H9 (cell line): ENCODE measurements at regions not wholly inside any gene's neighbourhood (a gene's known extent, or its start where the extent isn't known, plus 50 kb on each side); places are given as distances from the start of the nearest gene placed in this dataset.

Source experiments
- DNase-seq: peaks from one replicate; pipeline ENCODE4 v3.0.0-alpha.2; 2017
- H2AFZ ChIP-seq: one replicate; pipeline ENCODE4 v1.6.1; 2013; ENCODE audit warnings: mild to moderate bottlenecking, low read length, control low read depth, moderate library complexity
- H2AK5ac ChIP-seq: 2 replicates; pipeline ENCODE4 v1.6.1; 2013; ENCODE audit warnings: low read length, control low read depth, mixed read lengths; ENCODE audit not compliant: insufficient read length
- H2BK120ac ChIP-seq: one replicate; pipeline ENCODE4 v1.6.1; 2013; ENCODE audit warnings: low read depth, mild to moderate bottlenecking, low read length, control low read depth, inconsistent platforms; ENCODE audit not compliant: poor library complexity, severe bottlenecking
- H2BK12ac ChIP-seq: 2 replicates; pipeline ENCODE4 v1.6.1; 2013; ENCODE audit warnings: low read length, control low read depth, mixed read lengths, low read depth; ENCODE audit not compliant: insufficient read length
- H2BK15ac ChIP-seq: 2 replicates; pipeline ENCODE4 v1.6.1; 2013; ENCODE audit warnings: low read depth, low read length, control low read depth
- H2BK20ac ChIP-seq: one replicate; pipeline ENCODE4 v1.6.1; 2013; ENCODE audit warnings: low read depth, mild to moderate bottlenecking, low read length, control low read depth, inconsistent platforms; ENCODE audit not compliant: poor library complexity, severe bottlenecking
- H2BK5ac ChIP-seq: 2 replicates; pipeline ENCODE4 v1.6.1; 2013; ENCODE audit warnings: low read length, control low read depth, mixed read lengths; ENCODE audit not compliant: insufficient read length
- H3K14ac ChIP-seq: 2 replicates; pipeline ENCODE4 v1.6.1; 2013; ENCODE audit warnings: low read length, control low read depth; ENCODE audit not compliant: insufficient read depth
- H3K18ac ChIP-seq: 2 replicates; pipeline ENCODE4 v1.6.1; 2013; ENCODE audit warnings: low read depth, mild to moderate bottlenecking, mixed read lengths, low read length, control low read depth; ENCODE audit not compliant: insufficient read length
- H3K23ac ChIP-seq: 2 replicates; pipeline ENCODE4 v1.6.1; 2013; ENCODE audit warnings: low read length, control low read depth, mixed read lengths, low read depth; ENCODE audit not compliant: insufficient read length
- H3K23me2 ChIP-seq: 2 replicates; pipeline ENCODE4 v1.6.1; 2013; ENCODE audit warnings: low read depth, mild to moderate bottlenecking, mixed read lengths, low read length, control low read depth; ENCODE audit not compliant: insufficient read length, poor library complexity, severe bottlenecking
- H3K27ac ChIP-seq: 2 replicates; pipeline ENCODE4 v1.5.1; 2013; ENCODE audit warnings: low read length, control low read depth, mixed read lengths, low read depth; ENCODE audit not compliant: insufficient read length
- H3K27me3 ChIP-seq: 2 replicates; pipeline ENCODE4 v1.6.1; 2013; ENCODE audit warnings: low read length, control low read depth, inconsistent platforms; ENCODE audit not compliant: insufficient read depth
- H3K4ac ChIP-seq: 2 replicates; pipeline ENCODE4 v1.6.1; 2013; ENCODE audit warnings: low read depth, mild to moderate bottlenecking, control low read depth, inconsistent platforms, low read length, moderate library complexity
- H3K4me1 ChIP-seq: 2 replicates; pipeline ENCODE4 v1.6.1; 2013; ENCODE audit warnings: low read length, control low read depth, inconsistent platforms; ENCODE audit not compliant: insufficient read depth
- H3K4me2 ChIP-seq: 2 replicates; pipeline ENCODE4 v1.6.1; 2013; ENCODE audit warnings: low read length, control low read depth, mixed read lengths; ENCODE audit not compliant: insufficient read length, insufficient read depth
- H3K56ac ChIP-seq: 2 replicates; pipeline ENCODE4 v1.6.1; 2013; ENCODE audit warnings: low read depth, mild to moderate bottlenecking, mixed read lengths, low read length, control low read depth; ENCODE audit not compliant: insufficient read length
- H3K79me1 ChIP-seq: 2 replicates; pipeline ENCODE4 v1.6.1; 2013; ENCODE audit warnings: low read depth, mild to moderate bottlenecking, moderate library complexity, low read length, control low read depth, inconsistent platforms; ENCODE audit not compliant: insufficient read depth, poor library complexity, severe bottlenecking
- H3K79me2 ChIP-seq: 2 replicates; pipeline ENCODE4 v1.6.1; 2013; ENCODE audit warnings: low read length, control low read depth, inconsistent platforms; ENCODE audit not compliant: insufficient read depth
- H3K9ac ChIP-seq: 2 replicates; pipeline ENCODE4 v1.6.1; 2013; ENCODE audit warnings: low read length, control low read depth, mixed read lengths; ENCODE audit not compliant: insufficient read length; ENCODE audit errors: extremely low read depth
- H3K9me3 ChIP-seq: one replicate; pipeline ENCODE4 v1.6.1; 2013; ENCODE audit warnings: low read depth, low read length, inconsistent platforms; ENCODE audit not compliant: control insufficient read depth
- H3T11ph ChIP-seq: one replicate; pipeline ENCODE4 v1.6.1; 2013; ENCODE audit warnings: mild to moderate bottlenecking, low read length, control low read depth, inconsistent platforms
- H4K20me1 ChIP-seq: one replicate; pipeline ENCODE4 v1.6.1; 2013; ENCODE audit not compliant: control insufficient read depth, insufficient read length, insufficient read depth
- H4K5ac ChIP-seq: 2 replicates; pipeline ENCODE4 v1.6.1; 2013; ENCODE audit warnings: low read depth, mild to moderate bottlenecking, mixed read lengths, low read length, control low read depth; ENCODE audit not compliant: insufficient read length
- H4K8ac ChIP-seq: replicated peaks from 2 replicates; pipeline ENCODE4 v1.6.1; 2013; ENCODE audit warnings: low read length, control low read depth, mixed read lengths, low read depth; ENCODE audit not compliant: insufficient read length
- H4K91ac ChIP-seq: 2 replicates; pipeline ENCODE4 v1.6.1; 2013; ENCODE audit warnings: low read depth, mild to moderate bottlenecking, moderate library complexity, mixed read lengths, low read length, control low read depth; ENCODE audit not compliant: insufficient read length
- H3K27ac Mint-ChIP-seq, 3 experiments: 2 replicates in 2 of 3; 3 replicates in 1 of 3; pipeline ENCODE4 v1.8.0; 2020 to 2021; ENCODE audit warnings: mixed read lengths in 3 of 3, mild to moderate bottlenecking in 1 of 3, moderate library complexity in 1 of 3
- H3K27me3 Mint-ChIP-seq: 2 replicates; pipeline ENCODE4 v1.8.0; 2021; ENCODE audit warnings: low read depth, mild to moderate bottlenecking, moderate library complexity, mixed read lengths
- H3K36me3 Mint-ChIP-seq, 3 experiments: 2 replicates in 2 of 3; 3 replicates in 1 of 3; pipeline ENCODE4 v1.8.0; 2020 to 2021; ENCODE audit warnings: low read depth in 3 of 3, mixed read lengths in 3 of 3; ENCODE audit not compliant: insufficient read depth in 1 of 3
- H3K4me1 Mint-ChIP-seq, 2 experiments: 2 replicates each; pipeline ENCODE4 v1.8.0; 2020; ENCODE audit warnings: mixed read lengths in 2 of 2
- H3K4me3 Mint-ChIP-seq, 2 experiments: 2 replicates in 1 of 2; 3 replicates in 1 of 2; pipeline ENCODE4 v1.8.0; 2020 to 2021; ENCODE audit warnings: mild to moderate bottlenecking in 2 of 2, mixed read lengths in 2 of 2, moderate library complexity in 1 of 2
- H3K9me3 Mint-ChIP-seq, 2 experiments: 2 replicates in 1 of 2; 3 replicates in 1 of 2; pipeline ENCODE4 v1.8.0; 2020; ENCODE audit warnings: mild to moderate bottlenecking in 2 of 2, mixed read lengths in 2 of 2, moderate library complexity in 1 of 2
- WGBS: extraction: QIAGEN DNeasy Blood & Tissue Kit; methylation state at CpG from one replicate; pipeline ENCODE4 v1.1.7; 2013; ENCODE audit warnings: missing lambda C conversion rate, low lambda C conversion rate, mixed read lengths; ENCODE audit not compliant: insufficient read length; ENCODE audit errors: extremely low coverage; 5-methylcytosine and 5-hydroxymethylcytosine counted together
- TF ChIP-seq, protein P1 (sequence below): fragments of 200-600 bp; sonication (generic); conservative IDR thresholded peaks from 3 replicates; pipeline ENCODE4 v1.8.0; 2021; ENCODE audit warnings: antibody characterized with exemption, mild to moderate bottlenecking

DNA sequence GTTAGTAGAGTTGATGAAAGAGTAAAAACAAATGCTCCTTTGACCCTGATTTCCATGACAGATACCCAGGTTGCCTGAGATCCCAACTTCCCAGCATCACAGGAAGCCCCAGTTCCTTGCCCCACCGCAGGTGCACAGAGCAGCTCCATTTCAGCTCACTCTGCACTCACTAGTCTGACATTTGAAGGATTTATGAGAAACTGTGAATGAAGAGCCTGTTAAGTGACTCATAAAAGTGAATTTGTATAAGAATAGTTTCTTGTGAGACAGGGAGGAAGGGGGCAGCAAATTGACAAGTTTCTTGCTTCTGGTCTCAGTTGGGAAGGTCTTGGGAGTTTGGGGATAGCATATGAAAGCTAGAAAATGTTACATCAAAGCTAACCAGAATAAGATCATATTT lies 248.7 kb upstream of the ATP5MC3 start:
- Histone ChIP-seq H3K9me3 (no peaks in the 10 kb centered on the region), H3K18ac (no peak overlapping the region), H3K4me2 (no peak overlapping the region), H2AFZ (no peak overlapping the region), H3K4ac (no peak overlapping the region), H3K27me3 (no peaks in the 10 kb centered on the region), H4K8ac (no peak overlapping the region), H4K20me1 (no peaks in the 10 kb centered on the region), H2BK120ac (no peak overlapping the region), H3K23me2 (no peaks in the 10 kb centered on the region), H4K5ac (no peak overlapping the region), H3K79me2 (no peaks in the 10 kb centered on the region), H3K9ac (no peak overlapping the region), H3K27ac (no peak overlapping the region), H3T11ph (no peak overlapping the region), H3K79me1 (no peaks in the 10 kb centered on the region), H2BK5ac (no peak overlapping the region), H4K91ac (no peak overlapping the region), H2BK12ac (no peak overlapping the region), H3K4me1 (no peaks in the 10 kb centered on the region; the same call in 1 of the 2 replicates), H3K14ac (no peak overlapping the region), H2BK15ac (no peak overlapping the region), H2BK20ac (no peak overlapping the region), H3K23ac (no peak overlapping the region), H3K56ac (no peak overlapping the region), H2AK5ac (no peak overlapping the region)
- no CpG with 5 or more reads among the region's 1 CpG for whole genome bisulfite sequencing
- H3K27ac Mint-ChIP-seq: no peak overlapping the region
- H3K4me1 Mint-ChIP-seq: peaks cover 0 to 11% of the 10 kb centered on the region in 2 experiments; a peak in 2 of 4 replicates
- no peak overlapping the region for H3K4me3 Mint-ChIP-seq
- peaks cover 5 to 14% of the 10 kb centered on the region in 2 experiments for H3K9me3 Mint-ChIP-seq
- TF ChIP-seq, protein P1, sequence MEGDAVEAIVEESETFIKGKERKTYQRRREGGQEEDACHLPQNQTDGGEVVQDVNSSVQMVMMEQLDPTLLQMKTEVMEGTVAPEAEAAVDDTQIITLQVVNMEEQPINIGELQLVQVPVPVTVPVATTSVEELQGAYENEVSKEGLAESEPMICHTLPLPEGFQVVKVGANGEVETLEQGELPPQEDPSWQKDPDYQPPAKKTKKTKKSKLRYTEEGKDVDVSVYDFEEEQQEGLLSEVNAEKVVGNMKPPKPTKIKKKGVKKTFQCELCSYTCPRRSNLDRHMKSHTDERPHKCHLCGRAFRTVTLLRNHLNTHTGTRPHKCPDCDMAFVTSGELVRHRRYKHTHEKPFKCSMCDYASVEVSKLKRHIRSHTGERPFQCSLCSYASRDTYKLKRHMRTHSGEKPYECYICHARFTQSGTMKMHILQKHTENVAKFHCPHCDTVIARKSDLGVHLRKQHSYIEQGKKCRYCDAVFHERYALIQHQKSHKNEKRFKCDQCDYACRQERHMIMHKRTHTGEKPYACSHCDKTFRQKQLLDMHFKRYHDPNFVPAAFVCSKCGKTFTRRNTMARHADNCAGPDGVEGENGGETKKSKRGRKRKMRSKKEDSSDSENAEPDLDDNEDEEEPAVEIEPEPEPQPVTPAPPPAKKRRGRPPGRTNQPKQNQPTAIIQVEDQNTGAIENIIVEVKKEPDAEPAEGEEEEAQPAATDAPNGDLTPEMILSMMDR: no peak
- H3K27me3 Mint-ChIP-seq: peaks cover under 1% of the 10 kb centered on the region; the same call in 1 of the 2 replicates
- H3K36me3 Mint-ChIP-seq: peaks cover 2 to 13% (median 8%) of the 10 kb centered on the region in 3 experiments; a peak in 6 of 7 replicates
- no peak for DNase-seq
